Vagina (tissue), 2 donors: ENCODE measurements at regions not wholly inside any gene's neighbourhood (a gene's known extent, or its start where the extent isn't known, plus 50 kb on each side); places are given as distances from the start of the nearest gene placed in this dataset.

Experiments
- DNase-seq, 2 donors: peaks; one replicate each; pipeline ENCODE4 v3.0.0-alpha.2; 2017; ENCODE audit errors: extremely low spot score in 2 of 2
- H3K27ac ChIP-seq: fragments of 200-600 bp; sonication (generic); one replicate; pipeline ENCODE4 v1.5.1; 2019
- H3K27me3 ChIP-seq: fragments of 200-600 bp; sonication (generic); one replicate; pipeline ENCODE4 v1.5.1; 2019
- H3K36me3 ChIP-seq, 2 donors: fragments of 200-600 bp; sonication (generic); one replicate each; pipeline ENCODE4 v1.5.1; 2017 to 2019
- H3K4me1 ChIP-seq: fragments of 200-600 bp; sonication (generic); one replicate; pipeline ENCODE4 v1.5.1; 2019
- H3K4me3 ChIP-seq, 2 donors: fragments of 200-600 bp; sonication (generic); 1 replicate in 1 of 2; 2 replicates in 1 of 2; pipeline ENCODE4 v1.5.1; 2016 to 2019
- H3K9me3 ChIP-seq: fragments of 200-600 bp; sonication (generic); one replicate; pipeline ENCODE4 v1.5.1; 2019
- CTCF ChIP-seq, 3 experiments: fragments of 450-650 bp in 2 of 3; fragments of 200-600 bp in 1 of 3; sonication (generic) in 1 of 3; IDR thresholded peaks; one replicate each; pipeline ENCODE4 v1.5.1; 2017 to 2019; ENCODE audit warnings: antibody characterized with exemption in 3 of 3, mild to moderate bottlenecking in 2 of 3, moderate library complexity in 2 of 3
- POLR2A ChIP-seq, 2 donors: fragments of 450-650 bp; IDR thresholded peaks; one replicate each; pipeline ENCODE4 v1.6.1; 2017; ENCODE audit warnings: antibody characterized with exemption in 2 of 2, mild to moderate bottlenecking in 2 of 2, moderate library complexity in 2 of 2
- POLR2AphosphoS5 ChIP-seq, 2 donors: sonication (generic); formaldehyde crosslinking; IDR thresholded peaks; one replicate each; pipeline ENCODE4 v1.9.0; 2017; ENCODE audit warnings: antibody characterized with exemption in 2 of 2, mild to moderate bottlenecking in 2 of 2, low read depth in 1 of 2; ENCODE audit not compliant: insufficient read depth in 1 of 2
- intact Hi-C: fragments of 100-400 bp; cut with DNase I; formaldehyde crosslinking; loops from one replicate; pipeline ENCODE4 v1.15.1; 2023

GRCh38 chr7:22630069-22630468, 96.9 kb upstream of the IL6 start:
- intact Hi-C loops, result no loop called here
- Histone ChIP-seq H3K27ac (no peak overlapping the region), H3K4me3 (no peak overlapping the region), H3K4me1 (peaks cover 10% of the 10 kb centered on the region), H3K27me3 (no peaks in the 10 kb centered on the region), H3K9me3 (no peaks in the 10 kb centered on the region), H3K36me3 (no peaks in the 10 kb centered on the region)
- TF ChIP-seq CTCF (IDR thresholded peaks at IDR 0.05) (no peak), POLR2AphosphoS5 (IDR thresholded peaks at IDR 0.05; ENCODE audit: insufficient read depth in 1 of 2, low read depth in 1 of 2) (no peak), POLR2A (IDR thresholded peaks at IDR 0.05) (no peak)
- DNase-seq, result no peak

GRCh38 chr7:22629056-22629455, 97.9 kb upstream of the IL6 start:
- Histone ChIP-seq H3K4me1 (peaks cover 7% of the 10 kb centered on the region), H3K27me3 (no peaks in the 10 kb centered on the region), H3K9me3 (no peaks in the 10 kb centered on the region), H3K4me3 (no peak overlapping the region), H3K36me3 (no peaks in the 10 kb centered on the region), H3K27ac (no peak overlapping the region)
- intact Hi-C loops, result no loop called here
- TF ChIP-seq CTCF (IDR thresholded peaks at IDR 0.05) (no peak), POLR2A (IDR thresholded peaks at IDR 0.05) (no peak), POLR2AphosphoS5 (IDR thresholded peaks at IDR 0.05; ENCODE audit: insufficient read depth in 1 of 2, low read depth in 1 of 2) (no peak)
- no peak for DNase-seq

GRCh38 chr7:22628112-22628511, 98.9 kb upstream of the IL6 start:
- Histone ChIP-seq H3K27me3 (no peaks in the 10 kb centered on the region), H3K4me1 (no peaks in the 10 kb centered on the region), H3K36me3 (no peaks in the 10 kb centered on the region), H3K4me3 (no peak overlapping the region), H3K27ac (no peak overlapping the region), H3K9me3 (no peaks in the 10 kb centered on the region)
- TF ChIP-seq POLR2A (IDR thresholded peaks at IDR 0.05) (no peak), CTCF (IDR thresholded peaks at IDR 0.05) (no peak), POLR2AphosphoS5 (IDR thresholded peaks at IDR 0.05; ENCODE audit: insufficient read depth in 1 of 2, low read depth in 1 of 2) (no peak)
- DNase-seq, result no peak
- intact Hi-C loops, result no loop called here

GRCh38 chr7:22627136-22627535, 99.9 kb upstream of the IL6 start:
- DNase-seq, result no peak
- Histone ChIP-seq H3K36me3 (no peaks in the 10 kb centered on the region), H3K27me3 (no peaks in the 10 kb centered on the region), H3K9me3 (no peaks in the 10 kb centered on the region), H3K4me1 (no peaks in the 10 kb centered on the region), H3K27ac (no peak overlapping the region), H3K4me3 (no peak overlapping the region)
- TF ChIP-seq POLR2A (IDR thresholded peaks at IDR 0.05), result no peak
- TF ChIP-seq CTCF (IDR thresholded peaks at IDR 0.05), result no peak
- TF ChIP-seq POLR2AphosphoS5 (IDR thresholded peaks at IDR 0.05; ENCODE audit: insufficient read depth in 1 of 2, low read depth in 1 of 2), result no peak
- intact Hi-C loops, result no loop called here

- H3K4me3 ChIP-seq, result no peak overlapping the region
- H3K36me3 ChIP-seq, result no peaks in the 10 kb centered on the region
- H3K27me3 ChIP-seq, result no peaks in the 10 kb centered on the region
- TF ChIP-seq POLR2A (IDR thresholded peaks at IDR 0.05), result no peak
- TF ChIP-seq POLR2AphosphoS5 (IDR thresholded peaks at IDR 0.05; ENCODE audit: insufficient read depth in 1 of 2, low read depth in 1 of 2), result no peak
- no peak for TF ChIP-seq CTCF (IDR thresholded peaks at IDR 0.05)
- DNase-seq, result no peak
- intact Hi-C loops, result no loop called here
- no peaks in the 10 kb centered on the region for H3K4me1 ChIP-seq
- no peak overlapping the region for H3K27ac ChIP-seq
- H3K9me3 ChIP-seq, result no peaks in the 10 kb centered on the region
These were observed 101.7 kb upstream of the IL6 start for GRCh38 chr7:22625251-22625650.
